ENCODE measurements at regions not wholly inside any gene's neighbourhood (a gene's known extent, or its start where the extent isn't known, plus 50 kb on each side); places are given as distances from the start of the nearest gene placed in this dataset.

- TF ChIP-seq GATA3 (IDR thresholded peaks at IDR 0.05; ENCODE audit: low read depth, low read length): no peak
- TF ChIP-seq GATA2 (IDR thresholded peaks at IDR 0.05; ENCODE audit: low read depth, low read length): no peak
These were observed 555.4 kb downstream of the KCTD12 start for GRCh38 chr13:76330761-76331160.
